B cell (primary cell): ENCODE measurements at regions not wholly inside any gene's neighbourhood (a gene's known extent, or its start where the extent isn't known, plus 50 kb on each side); places are given as distances from the start of the nearest gene placed in this dataset.

ENCODE experiments used
- CTCF ChIP-seq: fragments of 200-600 bp; IDR thresholded peaks from one replicate; pipeline ENCODE4 v1.8.0; 2022; ENCODE audit warnings: antibody characterized with exemption, mild to moderate bottlenecking
- EZH2 ChIP-seq: IDR thresholded peaks from 2 replicates; pipeline ENCODE4 v1.6.1; 2012; ENCODE audit warnings: borderline replicate concordance, low read depth, mild to moderate bottlenecking, moderate library complexity, low read length; ENCODE audit not compliant: insufficient read depth, poor library complexity, severe bottlenecking

- TF ChIP-seq CTCF = no peak
- no peak for TF ChIP-seq EZH2
Measured at GRCh38 chr2:118689033-118689432, 158.4 kb downstream of the EN1 start.
